ENCODE measurements at regions not wholly inside any gene's neighbourhood (a gene's known extent, or its start where the extent isn't known, plus 50 kb on each side); places are given as distances from the start of the nearest gene placed in this dataset.

GRCh38 chr3:134095005-134095404 is 65.3 kb upstream of the SLCO2A1 start:
- no peaks in the 10 kb centered on the region for H3K36me3 ChIP-seq (ENCODE audit: insufficient read depth, low read length)
- POLR2A ChIA-PET = no interaction called here
- H2AFZ ChIP-seq (ENCODE audit: low read length) = no peak overlapping the region
- no peak overlapping the region for H3K27ac ChIP-seq (ENCODE audit: low read depth, low read length, poor library complexity, severe bottlenecking)
- H3K4me2 ChIP-seq (ENCODE audit: low read length) = no peak overlapping the region
- H3K9me2 ChIP-seq (ENCODE audit: insufficient read depth, low read length) = no peaks in the 10 kb centered on the region
- TF ChIP-seq CTCF (conservative IDR thresholded peaks at IDR 0.05; ENCODE audit: low read length) (no peak), EZH2phosphoT487 (IDR thresholded peaks at IDR 0.05; ENCODE audit: borderline replicate concordance, low read depth, low read length) (no peak)
- no peak overlapping the region for H3K4me3 ChIP-seq (ENCODE audit: low read depth, low read length, poor library complexity, severe bottlenecking)
- CTCF ChIA-PET (ENCODE audit: unreplicated experiment) = no interaction called here
- H3K79me2 ChIP-seq (ENCODE audit: insufficient read depth, low read depth, low read length) = no peaks in the 10 kb centered on the region
- no TSS peak for BruUV-seq (replicated peaks)
- intact Hi-C loops (cut with micrococcal nuclease; ENCODE audit: unreplicated experiment) = no loop called here
- peaks cover 5% of the 10 kb centered on the region for H3K4me1 ChIP-seq (ENCODE audit: insufficient read depth, low read length, poor library complexity, severe bottlenecking)
- no peaks in the 10 kb centered on the region for H3K9me3 ChIP-seq (ENCODE audit: low read length)
- DNase-seq (ENCODE audit: low spot score) = no peak
- H4K20me1 ChIP-seq (ENCODE audit: insufficient read depth, low read length) = no peaks in the 10 kb centered on the region

- Histone ChIP-seq H2AFZ (ENCODE audit: low read length) (no peak overlapping the region), H3K4me1 (ENCODE audit: insufficient read depth, low read length, poor library complexity, severe bottlenecking) (peaks cover 5% of the 10 kb centered on the region), H3K4me2 (ENCODE audit: low read length) (no peak overlapping the region), H3K9me2 (ENCODE audit: insufficient read depth, low read length) (no peaks in the 10 kb centered on the region), H3K27ac (ENCODE audit: low read depth, low read length, poor library complexity, severe bottlenecking) (no peak overlapping the region), H3K4me3 (ENCODE audit: low read depth, low read length, poor library complexity, severe bottlenecking) (no peak overlapping the region), H3K36me3 (ENCODE audit: insufficient read depth, low read length) (no peaks in the 10 kb centered on the region), H4K20me1 (ENCODE audit: insufficient read depth, low read length) (no peaks in the 10 kb centered on the region), H3K79me2 (ENCODE audit: insufficient read depth, low read depth, low read length) (no peaks in the 10 kb centered on the region), H3K9me3 (ENCODE audit: low read length) (no peaks in the 10 kb centered on the region)
- ChIA-PET POLR2A (no interaction called here), CTCF (ENCODE audit: unreplicated experiment) (no interaction called here)
- intact Hi-C loops (cut with micrococcal nuclease; ENCODE audit: unreplicated experiment) = no loop called here
- no TSS peak for BruUV-seq (replicated peaks)
- TF ChIP-seq EZH2phosphoT487 (IDR thresholded peaks at IDR 0.05; ENCODE audit: borderline replicate concordance, low read depth, low read length) (no peak), CTCF (conservative IDR thresholded peaks at IDR 0.05; ENCODE audit: low read length) (no peak)
- DNase-seq (ENCODE audit: low spot score) = no peak
Measured at GRCh38 chr3:134094491-134094890, 64.8 kb upstream of the SLCO2A1 start.

GRCh38 chr3:134093956-134094355 is 64.2 kb upstream of the SLCO2A1 start:
- H3K9me2 ChIP-seq (ENCODE audit: insufficient read depth, low read length) = no peaks in the 10 kb centered on the region
- H2AFZ ChIP-seq (ENCODE audit: low read length) = no peak overlapping the region
- H3K36me3 ChIP-seq (ENCODE audit: insufficient read depth, low read length) = no peaks in the 10 kb centered on the region
- DNase-seq (ENCODE audit: low spot score) = no peak
- no peak for TF ChIP-seq CTCF (conservative IDR thresholded peaks at IDR 0.05; ENCODE audit: low read length)
- no peak for TF ChIP-seq EZH2phosphoT487 (IDR thresholded peaks at IDR 0.05; ENCODE audit: borderline replicate concordance, low read depth, low read length)
- ChIA-PET POLR2A (no interaction called here), CTCF (ENCODE audit: unreplicated experiment) (no interaction called here)
- no TSS peak for BruUV-seq (replicated peaks)
- H3K4me3 ChIP-seq (ENCODE audit: low read depth, low read length, poor library complexity, severe bottlenecking) = no peak overlapping the region
- intact Hi-C loops (cut with micrococcal nuclease; ENCODE audit: unreplicated experiment) = no loop called here
- no peak overlapping the region for H3K27ac ChIP-seq (ENCODE audit: low read depth, low read length, poor library complexity, severe bottlenecking)
- peaks cover 5% of the 10 kb centered on the region for H3K4me1 ChIP-seq (ENCODE audit: insufficient read depth, low read length, poor library complexity, severe bottlenecking)
- no peaks in the 10 kb centered on the region for H4K20me1 ChIP-seq (ENCODE audit: insufficient read depth, low read length)
- no peaks in the 10 kb centered on the region for H3K79me2 ChIP-seq (ENCODE audit: insufficient read depth, low read depth, low read length)
- no peak overlapping the region for H3K4me2 ChIP-seq (ENCODE audit: low read length)
- no peaks in the 10 kb centered on the region for H3K9me3 ChIP-seq (ENCODE audit: low read length)

Measured in OCI-LY7 (cell line).